Stomach (tissue), 4 donors: ENCODE measurements at regions not wholly inside any gene's neighbourhood (a gene's known extent, or its start where the extent isn't known, plus 50 kb on each side); places are given as distances from the start of the nearest gene placed in this dataset.

Experiments
- CTCF ChIP-seq, 7 experiments: fragments of 450-650 bp in 4 of 7; fragments of 200-600 bp in 3 of 7; sonication (generic) in 3 of 7; IDR thresholded peaks; one replicate each; pipeline ENCODE4 v1.5.1; 2016 to 2019; ENCODE audit warnings: antibody characterized with exemption in 7 of 7, control low read depth in 2 of 7, mild to moderate bottlenecking in 1 of 7
- EP300 ChIP-seq: sonication (generic); formaldehyde crosslinking; IDR thresholded peaks from one replicate; pipeline ENCODE4 v1.6.1; 2017; ENCODE audit warnings: antibody characterized with exemption
- POLR2A ChIP-seq, 4 donors: fragments of 450-650 bp; IDR thresholded peaks; one replicate each; pipeline ENCODE4 v1.6.1; 2016; ENCODE audit warnings: antibody characterized with exemption in 4 of 4, control low read depth in 2 of 4, mild to moderate bottlenecking in 1 of 4, moderate library complexity in 1 of 4
- POLR2AphosphoS5 ChIP-seq, 3 donors: sonication (generic); formaldehyde crosslinking; IDR thresholded peaks; one replicate each; pipeline ENCODE4 v1.6.1; 2016; ENCODE audit warnings: antibody characterized with exemption in 3 of 3

- TF ChIP-seq CTCF (IDR thresholded peaks at IDR 0.05) (no peak), EP300 (no peak), POLR2A (IDR thresholded peaks at IDR 0.05) (no peak), POLR2AphosphoS5 (IDR thresholded peaks at IDR 0.05) (no peak)
Measured at GRCh38 chr18:64713284-64713683, 564.4 kb upstream of the LINC00305 start.
